OCI-LY3 (cell line): ENCODE measurements at regions not wholly inside any gene's neighbourhood (a gene's known extent, or its start where the extent isn't known, plus 50 kb on each side); places are given as distances from the start of the nearest gene placed in this dataset.

Experiments used
- H2AFZ ChIP-seq: fragments of 200-600, 300-600 bp; shearing (Covaris generic); 2 replicates; pipeline ENCODE4 v1.6.0; 2014; ENCODE audit warnings: antibody characterized with exemption, low read depth, low read length
- H3K27ac ChIP-seq: fragments of 200-600, 300-600 bp; sonication (generic); 2 replicates; pipeline ENCODE4 v1.5.1; 2014; ENCODE audit warnings: mild to moderate bottlenecking, low read length, moderate library complexity, mixed read lengths
- H3K27me3 ChIP-seq: fragments of 200-600, 300-600 bp; sonication (generic); 2 replicates; pipeline ENCODE4 v1.6.1; 2014; ENCODE audit warnings: low read depth, low read length, mixed read lengths
- H3K36me3 ChIP-seq: fragments of 200-600, 300-600 bp; sonication (generic); replicated peaks from 2 replicates; pipeline ENCODE3; 2014; ENCODE audit warnings: low read depth, low read length, mixed read lengths
- H3K4me1 ChIP-seq: fragments of 300-600, 200-600 bp; sonication (generic); 2 replicates; pipeline ENCODE4 v1.6.1; 2014; ENCODE audit warnings: low read length, mixed read lengths
- H3K4me2 ChIP-seq: fragments of 200-600, 300-600 bp; sonication (generic); 2 replicates; pipeline ENCODE4 v1.6.1; 2014; ENCODE audit warnings: low read length, mixed read lengths
- H3K4me3 ChIP-seq: fragments of 300-600, 200-600 bp; sonication (generic); 2 replicates; pipeline ENCODE4 v1.5.1; 2014; ENCODE audit warnings: antibody characterized with exemption, mild to moderate bottlenecking, low read length, moderate library complexity
- H3K79me2 ChIP-seq: fragments of 300-600, 200-600 bp; shearing (Covaris generic); 2 replicates; pipeline ENCODE4 v1.6.1; 2014; ENCODE audit warnings: mild to moderate bottlenecking, low read length, mixed read lengths
- H3K9ac ChIP-seq: fragments of 300-600, 200-600 bp; shearing (Covaris generic); 2 replicates; pipeline ENCODE4 v1.6.0; 2014; ENCODE audit warnings: mild to moderate bottlenecking, low read length, moderate library complexity
- H3K9me3 ChIP-seq: fragments of 200-600, 300-600 bp; shearing (Covaris generic); 2 replicates; pipeline ENCODE4 v1.6.1; 2014; ENCODE audit warnings: low read length, mixed read lengths; ENCODE audit not compliant: insufficient read depth
- H4K20me1 ChIP-seq: fragments of 200-600, 300-600 bp; sonication (generic); 2 replicates; pipeline ENCODE4 v1.6.1; 2016; ENCODE audit warnings: low read length, mixed read lengths; ENCODE audit not compliant: insufficient read depth
- EZH2phosphoT487 ChIP-seq: fragments of 200-600 bp; shearing (Covaris generic); IDR thresholded peaks from 2 replicates; pipeline ENCODE4 v1.6.1; 2018; ENCODE audit warnings: antibody characterized with exemption, mixed run types, low read depth
- TF ChIP-seq, protein P1 (sequence below): fragments of 200-600, 300-600 bp; sonication (generic); IDR thresholded peaks from 2 replicates; pipeline ENCODE4 v1.5.1; 2014; ENCODE audit warnings: antibody characterized with exemption, low read length, low read depth

DNA sequence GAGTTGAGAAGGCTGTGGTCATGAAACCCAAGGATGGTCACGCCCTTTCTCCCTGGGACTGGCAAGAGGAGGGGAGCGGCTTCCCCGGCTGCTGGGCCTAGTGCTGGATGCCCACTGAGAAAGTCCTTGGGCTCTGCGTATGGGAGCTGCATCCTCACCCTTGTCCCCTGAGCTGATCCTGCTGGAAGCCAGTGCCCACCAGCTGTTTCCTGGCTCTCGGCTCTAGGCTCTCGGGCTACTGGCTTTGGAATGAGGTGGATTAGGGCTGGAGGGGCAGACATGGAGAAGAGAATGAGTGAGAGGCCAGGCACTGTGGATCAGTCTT is 149.3 kb upstream of the PPP1R26 start:
- no peak overlapping the region for H3K9ac ChIP-seq
- no peaks in the 10 kb centered on the region for H3K36me3 ChIP-seq
- TF ChIP-seq, protein P1, sequence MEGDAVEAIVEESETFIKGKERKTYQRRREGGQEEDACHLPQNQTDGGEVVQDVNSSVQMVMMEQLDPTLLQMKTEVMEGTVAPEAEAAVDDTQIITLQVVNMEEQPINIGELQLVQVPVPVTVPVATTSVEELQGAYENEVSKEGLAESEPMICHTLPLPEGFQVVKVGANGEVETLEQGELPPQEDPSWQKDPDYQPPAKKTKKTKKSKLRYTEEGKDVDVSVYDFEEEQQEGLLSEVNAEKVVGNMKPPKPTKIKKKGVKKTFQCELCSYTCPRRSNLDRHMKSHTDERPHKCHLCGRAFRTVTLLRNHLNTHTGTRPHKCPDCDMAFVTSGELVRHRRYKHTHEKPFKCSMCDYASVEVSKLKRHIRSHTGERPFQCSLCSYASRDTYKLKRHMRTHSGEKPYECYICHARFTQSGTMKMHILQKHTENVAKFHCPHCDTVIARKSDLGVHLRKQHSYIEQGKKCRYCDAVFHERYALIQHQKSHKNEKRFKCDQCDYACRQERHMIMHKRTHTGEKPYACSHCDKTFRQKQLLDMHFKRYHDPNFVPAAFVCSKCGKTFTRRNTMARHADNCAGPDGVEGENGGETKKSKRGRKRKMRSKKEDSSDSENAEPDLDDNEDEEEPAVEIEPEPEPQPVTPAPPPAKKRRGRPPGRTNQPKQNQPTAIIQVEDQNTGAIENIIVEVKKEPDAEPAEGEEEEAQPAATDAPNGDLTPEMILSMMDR: no peak
- no peak for TF ChIP-seq EZH2phosphoT487

DNA sequence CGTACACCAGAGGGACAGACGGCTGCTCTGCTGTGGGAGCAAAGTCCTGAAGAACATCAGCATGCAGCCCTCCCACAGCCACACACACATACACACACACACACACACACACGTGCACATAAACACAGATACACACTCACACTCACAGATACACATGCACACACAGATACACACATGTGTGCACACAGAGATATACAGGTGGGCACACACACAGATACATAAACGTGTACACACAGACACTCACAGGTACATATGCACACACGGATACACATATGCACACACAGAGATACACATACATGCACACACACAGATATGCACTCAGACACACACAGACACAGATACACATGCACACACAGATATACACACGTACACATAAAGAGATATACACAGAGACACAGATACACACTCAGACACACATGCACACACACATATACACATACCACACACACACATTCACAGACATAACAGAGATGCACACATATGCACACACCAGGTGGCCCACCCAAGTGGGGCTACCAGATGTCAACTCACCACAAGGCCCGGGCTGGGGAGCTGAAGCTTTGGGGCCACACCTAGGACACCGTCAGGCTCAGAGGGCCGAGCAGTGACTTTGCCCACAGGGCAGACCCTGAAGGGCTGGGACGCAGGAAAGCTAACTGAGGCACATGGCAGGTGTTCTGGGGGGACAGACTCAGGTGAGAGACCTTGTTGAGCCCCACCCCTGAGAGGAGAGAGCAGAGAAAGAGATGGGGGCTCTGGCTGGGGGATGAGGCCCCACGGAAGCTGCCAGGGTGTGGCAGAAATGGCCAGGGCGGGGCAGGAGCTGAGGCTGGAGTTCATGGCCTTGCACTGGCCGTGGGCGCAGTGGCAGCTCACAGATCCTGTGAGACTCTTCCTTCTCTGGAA is 148.6 kb upstream of the PPP1R26 start:
- H4K20me1 ChIP-seq: no peaks in the 10 kb centered on the region
- H2AFZ ChIP-seq: no peak overlapping the region
- no peak overlapping the region for H3K4me3 ChIP-seq
- H3K4me2 ChIP-seq: no peak overlapping the region
- H3K79me2 ChIP-seq: no peaks in the 10 kb centered on the region
- H3K9me3 ChIP-seq: no peaks in the 10 kb centered on the region
- no peaks in the 10 kb centered on the region for H3K27me3 ChIP-seq
- no peak overlapping the region for H3K27ac ChIP-seq
- H3K9ac ChIP-seq: no peak overlapping the region
- H3K4me1 ChIP-seq: no peaks in the 10 kb centered on the region
- TF ChIP-seq, protein P1: no peak
- TF ChIP-seq EZH2phosphoT487: no peak
- no peaks in the 10 kb centered on the region for H3K36me3 ChIP-seq

More for the DNA sequence above, 149.3 kb upstream of the PPP1R26 start:
- no peaks in the 10 kb centered on the region for H3K9me3 ChIP-seq
- H3K27me3 ChIP-seq: no peaks in the 10 kb centered on the region
- no peaks in the 10 kb centered on the region for H4K20me1 ChIP-seq
- H2AFZ ChIP-seq: no peak overlapping the region
- H3K4me2 ChIP-seq: no peak overlapping the region
- no peak overlapping the region for H3K4me3 ChIP-seq
- no peaks in the 10 kb centered on the region for H3K79me2 ChIP-seq
- H3K4me1 ChIP-seq: no peaks in the 10 kb centered on the region
- no peak overlapping the region for H3K27ac ChIP-seq

DNA sequence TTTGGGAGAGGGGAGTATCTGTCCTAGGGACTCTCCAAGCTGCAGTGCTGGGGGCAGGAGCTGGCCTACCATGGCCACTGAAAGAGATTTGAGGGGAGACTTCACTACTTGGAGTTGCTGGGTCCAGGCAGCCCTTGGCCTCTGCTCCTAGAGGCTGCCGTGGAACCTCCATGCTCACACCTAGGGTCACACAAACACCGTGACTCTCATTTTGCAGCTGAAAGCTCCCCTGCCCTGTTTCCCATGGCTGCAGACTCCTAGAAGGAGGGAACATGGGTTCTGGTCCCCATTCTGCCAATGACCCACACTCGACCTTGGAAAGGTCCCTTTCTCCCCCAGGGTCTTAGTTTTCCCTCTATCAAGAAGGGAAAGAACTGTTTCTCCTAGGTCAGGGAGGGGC is 147.1 kb upstream of the PPP1R26 start:
- Histone ChIP-seq H3K4me3 (no peak overlapping the region), H3K9me3 (no peaks in the 10 kb centered on the region), H2AFZ (no peak overlapping the region), H3K27me3 (no peaks in the 10 kb centered on the region), H3K4me2 (no peak overlapping the region), H4K20me1 (no peaks in the 10 kb centered on the region), H3K27ac (no peak overlapping the region), H3K36me3 (no peaks in the 10 kb centered on the region), H3K9ac (no peak overlapping the region), H3K79me2 (no peaks in the 10 kb centered on the region), H3K4me1 (no peaks in the 10 kb centered on the region)
- TF ChIP-seq, protein P1: no peak
- TF ChIP-seq EZH2phosphoT487: no peak

DNA sequence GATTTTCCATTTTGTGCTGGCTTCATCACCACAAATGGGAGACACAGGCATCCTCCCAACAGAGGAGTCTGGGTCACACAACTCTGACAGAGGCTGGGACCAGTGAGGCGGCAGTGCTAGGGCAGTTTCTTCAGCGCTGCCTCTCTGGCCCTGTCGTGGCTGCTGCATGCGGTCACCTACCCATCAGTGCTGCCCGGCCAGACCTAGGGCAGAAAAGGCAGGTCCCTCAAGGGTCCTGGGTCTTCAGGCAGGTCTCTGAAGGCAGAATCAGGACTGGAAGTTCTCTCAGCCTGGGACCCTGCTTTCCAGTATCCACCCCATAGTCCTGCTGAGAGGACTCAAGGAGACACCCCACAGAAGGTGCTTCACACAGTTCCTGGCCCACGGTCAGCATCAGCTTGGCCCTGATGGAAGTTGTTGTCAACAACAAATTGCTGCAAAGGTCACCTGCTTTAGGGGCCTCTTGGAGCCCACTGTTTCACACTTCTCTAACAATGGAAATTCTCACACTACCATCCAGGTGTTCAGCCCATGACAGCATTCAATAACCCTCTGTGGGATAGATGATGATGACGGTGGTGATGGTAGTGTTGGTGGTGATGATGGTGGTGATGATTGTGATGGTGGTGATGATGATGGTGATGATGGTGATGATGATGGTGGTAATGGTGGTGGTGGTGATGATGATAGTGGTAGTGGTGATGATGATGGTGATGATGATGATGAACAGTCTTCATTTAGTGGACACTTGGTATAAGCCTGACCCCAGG is 146.4 kb upstream of the PPP1R26 start:
- no peaks in the 10 kb centered on the region for H3K79me2 ChIP-seq
- H3K27ac ChIP-seq: no peak overlapping the region
- H3K4me2 ChIP-seq: no peak overlapping the region
- no peaks in the 10 kb centered on the region for H3K36me3 ChIP-seq
- H4K20me1 ChIP-seq: no peaks in the 10 kb centered on the region
- no peak overlapping the region for H3K9ac ChIP-seq
- TF ChIP-seq, protein P1: no peak
- TF ChIP-seq EZH2phosphoT487: no peak
- no peak overlapping the region for H2AFZ ChIP-seq
- no peaks in the 10 kb centered on the region for H3K4me1 ChIP-seq
- H3K4me3 ChIP-seq: no peak overlapping the region
- H3K27me3 ChIP-seq: no peaks in the 10 kb centered on the region
- no peaks in the 10 kb centered on the region for H3K9me3 ChIP-seq
